GM19438 (cell line): ENCODE measurements at regions not wholly inside any gene's neighbourhood (a gene's known extent, or its start where the extent isn't known, plus 50 kb on each side); places are given as distances from the start of the nearest gene placed in this dataset.
A peak's percentile ranks its signal among the peaks of the same experiment; 100 is the strongest.

ENCODE experiments used
- ATAC-seq: cut with Tn5 transposase; IDR thresholded peaks from one replicate; pipeline ENCODE4 v1.9.1; 2021; ENCODE audit warnings: low read depth; ENCODE audit not compliant: unreplicated experiment

- no peak for ATAC-seq
Observed at GRCh38 chr2:168338292-168338691, 90.9 kb upstream of the STK39 start.

GRCh38 chr2:168338803-168339437 lies 91.5 kb upstream of the STK39 start:
- ATAC-seq, result no peak

- no peak for ATAC-seq
Observed at GRCh38 chr2:168340931-168341330, 93.5 kb upstream of the STK39 start.

GRCh38 chr2:168343586-168343985 lies 96.2 kb upstream of the STK39 start:
- no peak for ATAC-seq

- no peak for ATAC-seq
Observed at GRCh38 chr2:168344706-168345105, 97.3 kb upstream of the STK39 start.

- ATAC-seq, result no peak
Observed at GRCh38 chr2:168345601-168346000, 98.2 kb upstream of the STK39 start.

GRCh38 chr2:168346725-168347477 lies 99.5 kb upstream of the STK39 start:
- ATAC-seq, result peak; percentile 75

GRCh38 chr2:168348076-168348475 lies 100.7 kb upstream of the STK39 start:
- peak; percentile 61 for ATAC-seq

GRCh38 chr2:168350380-168350779 lies 103.0 kb upstream of the STK39 start:
- ATAC-seq, result no peak

GRCh38 chr2:168353251-168353650 lies 102.8 kb upstream of the CERS6 start:
- ATAC-seq, result no peak

GRCh38 chr2:168354499-168354898 lies 101.6 kb upstream of the CERS6 start:
- ATAC-seq, result no peak

GRCh38 chr2:168355121-168355520 lies 101.0 kb upstream of the CERS6 start:
- no peak for ATAC-seq

GRCh38 chr2:168355779-168356476 lies 100.1 kb upstream of the CERS6 start:
- no peak for ATAC-seq

- no peak for ATAC-seq
Observed at GRCh38 chr2:168356477-168356835, 99.6 kb upstream of the CERS6 start.

- peak; percentile 65 for ATAC-seq
Observed at GRCh38 chr2:168357797-168358472, 98.1 kb upstream of the CERS6 start.

GRCh38 chr2:168359082-168359481 lies 97.0 kb upstream of the CERS6 start:
- ATAC-seq, result no peak

- ATAC-seq, result no peak
Observed at GRCh38 chr2:168363347-168364092, 92.6 kb upstream of the CERS6 start.

- no peak for ATAC-seq
Observed at GRCh38 chr2:168365094-168365621, 90.9 kb upstream of the CERS6 start.

- ATAC-seq, result no peak
Observed at GRCh38 chr2:168369031-168369430, 87.0 kb upstream of the CERS6 start.
